ENCODE measurements at regions not wholly inside any gene's neighbourhood (a gene's known extent, or its start where the extent isn't known, plus 50 kb on each side); places are given as distances from the start of the nearest gene placed in this dataset.

- intact Hi-C loops (cut with micrococcal nuclease), result no loop called here
- H3K9me3 Mint-ChIP-seq, result peaks cover 0 to 10% (median 2%) of the 10 kb centered on the region in 7 donors
- Histone ChIP-seq H3K9ac (ENCODE audit: insufficient read depth, low read length, poor library complexity, severe bottlenecking) (no peak overlapping the region), H3K4me3 (replicated peaks in 1 of 3; ENCODE audit: low read depth in 2 of 3, low read length in 3 of 3) (no peak overlapping the region), H3K79me2 (ENCODE audit: insufficient read depth, low read length) (no peaks in the 10 kb centered on the region), H3K27me3 (ENCODE audit: control insufficient read depth in 2 of 2, insufficient read depth in 2 of 2, low read length in 2 of 2) (no peaks in the 10 kb centered on the region), H2AFZ (ENCODE audit: insufficient read depth, low read depth, low read length, poor library complexity, severe bottlenecking) (no peak overlapping the region), H3K4me2 (replicated peaks; ENCODE audit: extremely low read depth, low read length, poor library complexity, severe bottlenecking) (no peak overlapping the region), H3K27ac (ENCODE audit: low read depth in 1 of 2, low read length in 2 of 2) (no peak overlapping the region), H3K9me3 (replicated peaks in 1 of 2; ENCODE audit: control insufficient read depth in 1 of 2, insufficient read depth in 1 of 2, low read length in 2 of 2) (no peaks in the 10 kb centered on the region), H3K36me3 (replicated peaks in 1 of 2; ENCODE audit: control insufficient read depth in 1 of 2, insufficient read depth in 2 of 2, low read length in 2 of 2) (no peaks in the 10 kb centered on the region), H3K4me1 (ENCODE audit: control insufficient read depth in 1 of 2, insufficient read depth in 2 of 2, low read length in 2 of 2) (no peaks in the 10 kb centered on the region), H4K20me1 (ENCODE audit: insufficient read depth, low read length) (no peaks in the 10 kb centered on the region)
- no peak for TF ChIP-seq CTCF (IDR thresholded peaks at IDR 0.05)
- no peak overlapping the region for H3K27ac Mint-ChIP-seq
- H3K27me3 Mint-ChIP-seq (ENCODE audit: low read depth in 3 of 3), result peaks cover 0 to 2% (median 0%) of the 10 kb centered on the region in 3 donors
- no peaks in the 10 kb centered on the region for H3K4me1 Mint-ChIP-seq
- no peaks in the 10 kb centered on the region for H3K36me3 Mint-ChIP-seq
- H3K4me3 Mint-ChIP-seq, result no peak overlapping the region
- 86% methylated on average over 1 of the region's 4 CpGs for WGBS (ENCODE audit: insufficient coverage)
- no peak for DNase-seq
These were observed 176.2 kb upstream of the ST6GAL2 start for GRCh38 chr2:107062173-107062572.

GRCh38 chr2:107062599-107063220, 176.7 kb upstream of the ST6GAL2 start:
- H4K20me1 ChIP-seq (ENCODE audit: insufficient read depth, low read length), result no peaks in the 10 kb centered on the region
- no peaks in the 10 kb centered on the region for H3K4me1 ChIP-seq (ENCODE audit: control insufficient read depth in 1 of 2, insufficient read depth in 2 of 2, low read length in 2 of 2)
- H3K36me3 ChIP-seq (replicated peaks in 1 of 2; ENCODE audit: control insufficient read depth in 1 of 2, insufficient read depth in 2 of 2, low read length in 2 of 2), result no peaks in the 10 kb centered on the region
- H3K27ac Mint-ChIP-seq, result no peak overlapping the region
- no peak overlapping the region for H3K4me3 Mint-ChIP-seq
- WGBS (ENCODE audit: insufficient coverage), result 52% methylated on average over 2 of the region's 5 CpGs
- H3K79me2 ChIP-seq (ENCODE audit: insufficient read depth, low read length), result no peaks in the 10 kb centered on the region
- DNase-seq, result no peak
- peaks cover 0 to 2% (median 0%) of the 10 kb centered on the region in 3 donors for H3K27me3 Mint-ChIP-seq (ENCODE audit: low read depth in 3 of 3)
- peaks cover 0 to 10% (median 2%) of the 10 kb centered on the region in 7 donors for H3K9me3 Mint-ChIP-seq
- H3K4me2 ChIP-seq (replicated peaks; ENCODE audit: extremely low read depth, low read length, poor library complexity, severe bottlenecking), result no peak overlapping the region
- H3K27ac ChIP-seq (ENCODE audit: low read depth in 1 of 2, low read length in 2 of 2), result no peak overlapping the region
- intact Hi-C loops (cut with micrococcal nuclease), result no loop called here
- no peaks in the 10 kb centered on the region for H3K4me1 Mint-ChIP-seq
- H2AFZ ChIP-seq (ENCODE audit: insufficient read depth, low read depth, low read length, poor library complexity, severe bottlenecking), result no peak overlapping the region
- H3K27me3 ChIP-seq (ENCODE audit: control insufficient read depth in 2 of 2, insufficient read depth in 2 of 2, low read length in 2 of 2), result no peaks in the 10 kb centered on the region
- H3K9ac ChIP-seq (ENCODE audit: insufficient read depth, low read length, poor library complexity, severe bottlenecking), result no peak overlapping the region
- no peaks in the 10 kb centered on the region for H3K36me3 Mint-ChIP-seq
- TF ChIP-seq CTCF (IDR thresholded peaks at IDR 0.05), result no peak
- no peaks in the 10 kb centered on the region for H3K9me3 ChIP-seq (replicated peaks in 1 of 2; ENCODE audit: control insufficient read depth in 1 of 2, insufficient read depth in 1 of 2, low read length in 2 of 2)
- no peak overlapping the region for H3K4me3 ChIP-seq (replicated peaks in 1 of 3; ENCODE audit: low read depth in 2 of 3, low read length in 3 of 3)

Measured in CD14-positive monocyte (primary cell).